ENCODE measurements at regions not wholly inside any gene's neighbourhood (a gene's known extent, or its start where the extent isn't known, plus 50 kb on each side); places are given as distances from the start of the nearest gene placed in this dataset.

- DNase-seq = no peak
These were observed 232.9 kb downstream of the RBM43 start for GRCh38 chr2:151028691-151029176.

- no peak for DNase-seq
These were observed 234.5 kb downstream of the RBM43 start for GRCh38 chr2:151027151-151027550.

GRCh38 chr2:151025816-151026215 is 235.8 kb downstream of the RBM43 start:
- no peak for DNase-seq

DNA sequence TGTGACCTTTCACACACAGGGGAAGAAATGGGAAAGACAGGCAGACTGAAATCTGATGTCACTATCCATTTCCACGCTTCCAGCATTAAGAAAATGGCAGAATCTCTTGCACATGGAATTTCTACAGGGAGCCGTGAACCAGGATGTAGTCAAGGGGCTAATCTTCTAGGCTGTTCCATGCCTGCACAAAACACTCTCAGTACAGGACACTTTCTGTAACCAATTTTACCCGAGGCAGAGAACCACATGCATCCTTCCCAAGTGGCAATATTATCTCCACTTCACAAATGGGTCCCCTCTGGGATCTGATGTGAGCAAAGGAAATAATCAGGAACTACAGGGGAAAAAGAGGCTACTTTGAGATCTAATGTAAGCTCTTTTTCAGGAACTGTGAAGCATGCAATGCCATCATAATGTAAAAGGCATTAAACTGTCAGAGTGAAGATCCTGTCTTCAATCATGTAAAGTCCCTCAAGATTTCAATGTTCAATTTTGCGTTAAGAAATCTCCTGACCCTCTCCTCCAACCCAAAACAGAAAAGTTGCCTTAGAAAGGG is 236.9 kb downstream of the RBM43 start:
- DNase-seq = no peak

DNA sequence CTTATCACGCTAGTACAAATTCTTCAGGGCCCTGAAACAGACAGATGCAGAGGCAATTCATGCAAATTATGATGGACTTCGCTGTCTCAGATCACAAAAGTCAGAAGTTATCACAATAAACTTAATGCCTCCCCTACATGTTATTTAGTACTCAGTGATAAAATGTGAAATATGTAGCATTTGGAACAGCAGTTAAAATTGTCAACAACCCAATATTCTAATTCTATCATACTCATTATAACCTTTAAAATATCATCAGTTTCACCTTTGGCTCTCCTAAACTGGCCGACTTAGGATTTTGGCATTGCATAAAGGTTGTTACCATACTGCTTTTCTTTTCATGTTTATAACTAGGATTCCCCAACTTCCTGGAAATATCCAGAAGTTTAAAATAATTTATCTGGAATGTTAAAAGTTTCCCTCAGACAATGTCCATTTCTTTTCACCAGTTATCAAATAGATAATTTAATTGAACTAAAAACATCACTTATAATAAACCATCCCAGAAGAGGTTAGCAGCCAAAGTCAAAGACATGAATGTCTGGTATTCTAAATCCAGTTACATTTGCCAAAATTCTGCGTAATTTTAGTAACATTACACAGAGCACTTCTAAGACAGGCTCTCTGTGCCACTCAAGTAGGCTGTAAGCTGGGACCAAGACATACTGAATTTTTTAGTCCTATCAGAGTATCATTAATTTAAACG is 239.8 kb downstream of the RBM43 start:
- DNase-seq = no peak

- DNase-seq = no peak
These were observed 241.3 kb downstream of the RBM43 start for GRCh38 chr2:151020411-151020810.

DNA sequence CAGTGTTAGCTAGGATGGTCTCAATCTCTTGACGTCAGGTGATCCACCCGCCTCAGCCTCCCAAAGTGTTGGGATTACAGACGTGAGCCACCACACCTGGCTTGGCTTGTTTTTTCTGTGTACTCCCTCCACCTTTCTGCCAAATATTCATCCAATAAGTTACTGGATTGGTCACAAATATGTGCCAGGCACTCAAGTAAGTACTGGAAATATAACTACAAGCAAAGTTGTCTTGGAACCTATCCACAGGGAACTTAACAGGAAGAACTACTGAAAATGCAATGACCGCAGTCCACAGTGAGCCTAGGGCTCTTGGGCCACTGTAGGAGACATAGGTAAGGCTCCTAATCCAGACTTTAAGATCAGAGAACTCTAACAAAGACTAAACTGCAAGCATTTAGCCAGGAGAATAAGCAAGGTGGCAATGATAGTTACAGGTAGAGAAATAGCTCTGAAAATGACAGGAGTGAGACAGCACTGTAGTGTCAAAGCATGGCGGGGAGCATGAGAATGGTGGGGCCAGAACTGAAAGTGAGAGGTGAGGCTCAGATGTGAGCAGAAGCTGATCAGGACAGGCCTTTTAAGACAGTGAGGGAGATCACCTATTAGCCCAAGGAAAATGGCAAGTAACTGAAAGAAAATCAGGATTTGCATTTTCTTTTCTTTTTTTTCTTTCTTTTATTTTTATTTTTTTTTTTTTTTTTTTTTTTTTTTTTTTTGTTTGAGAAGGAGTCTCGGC is 252.1 kb downstream of the RBM43 start:
- DNase-seq = no peak

DNA sequence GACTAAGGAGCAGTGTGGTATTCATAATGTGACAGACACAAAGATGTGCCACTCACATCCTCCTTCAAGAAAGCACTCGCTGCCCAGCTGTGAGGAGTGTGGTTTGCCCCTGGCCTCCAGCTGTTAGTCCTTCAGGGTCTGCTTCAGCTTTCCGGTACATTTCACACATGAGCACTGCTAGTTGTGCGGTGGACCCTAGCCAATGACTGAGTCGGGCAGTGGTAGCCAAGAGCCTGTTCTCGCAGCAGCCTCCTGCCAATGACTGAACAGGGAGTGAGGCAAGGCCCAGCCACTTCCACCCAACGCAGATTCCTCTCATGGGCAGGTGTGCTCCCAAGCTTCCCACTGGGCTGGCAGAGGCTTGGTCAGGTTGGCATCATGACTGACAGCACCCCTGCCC is 254.3 kb downstream of the RBM43 start:
- DNase-seq = no peak

DNA sequence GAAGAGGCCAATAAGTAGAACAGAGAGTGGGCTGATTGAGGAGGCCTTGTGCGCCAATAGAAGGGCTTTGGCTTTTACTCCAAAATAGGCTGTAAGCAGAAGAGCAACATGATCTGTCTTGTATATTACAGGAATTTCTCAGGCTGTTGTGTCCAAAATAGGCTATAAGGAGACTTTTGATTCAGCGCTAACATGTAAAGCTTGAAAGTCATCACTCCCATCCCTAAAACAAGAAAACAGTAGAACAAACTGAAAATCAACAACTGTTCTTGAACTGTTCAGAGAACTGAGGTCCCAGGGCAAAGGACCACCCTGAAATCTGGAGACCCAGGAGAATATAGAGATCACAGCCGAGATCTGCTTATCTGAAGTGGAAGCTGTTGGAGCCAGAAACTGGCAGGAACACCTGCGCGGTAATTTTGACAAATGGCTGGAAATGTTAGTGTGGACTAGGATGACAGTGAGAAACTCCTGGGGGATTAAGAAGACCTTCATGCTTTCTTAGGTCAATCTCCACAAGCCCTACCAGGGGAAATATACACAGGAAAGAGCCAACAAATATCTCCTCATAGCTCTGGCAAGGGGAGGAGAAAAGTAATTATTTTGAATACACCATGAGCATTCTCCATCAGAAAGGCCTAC is 258.6 kb downstream of the RBM43 start:
- no peak for DNase-seq

GRCh38 chr2:150997702-150998440 is 263.8 kb downstream of the RBM43 start:
- no peak for DNase-seq

DNA sequence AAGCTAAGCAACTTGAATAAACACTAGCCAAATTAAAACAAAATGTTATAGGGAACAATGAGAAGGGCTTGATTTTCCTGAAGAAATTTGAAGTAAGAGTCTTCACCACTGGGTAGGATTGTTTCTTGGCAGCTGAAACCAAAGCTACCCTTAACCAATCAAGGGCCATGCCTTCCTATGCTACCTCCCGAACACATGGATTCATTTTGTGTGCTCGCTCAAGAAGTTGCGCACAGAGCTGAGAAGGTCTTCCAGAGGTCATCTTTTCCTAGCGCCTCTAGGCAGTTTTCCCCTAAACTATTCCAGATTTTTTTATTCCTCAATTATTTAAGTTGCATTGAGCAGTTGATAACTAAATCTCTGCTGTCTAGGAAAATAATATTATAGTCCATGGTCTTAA is 264.6 kb downstream of the RBM43 start:
- no peak for DNase-seq

DNA sequence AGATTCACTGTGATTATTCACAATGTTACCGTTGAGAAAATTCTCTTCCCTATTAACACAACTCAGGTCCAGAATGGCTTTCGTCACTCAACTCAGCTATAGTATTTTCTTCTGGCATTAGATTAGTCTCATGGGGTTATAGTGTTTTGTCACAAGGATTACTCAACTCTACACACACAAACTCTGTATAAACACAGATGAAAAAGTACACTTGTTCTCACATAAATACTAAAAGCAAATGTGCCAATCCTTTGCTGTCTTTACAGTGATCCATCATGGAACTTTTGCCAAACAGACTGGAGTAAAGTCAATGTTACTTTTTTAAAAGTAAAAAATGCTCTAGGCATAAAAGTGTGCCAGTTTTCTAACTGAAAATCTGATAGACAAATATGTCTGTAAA is 267.6 kb downstream of the RBM43 start:
- no peak for DNase-seq

DNA sequence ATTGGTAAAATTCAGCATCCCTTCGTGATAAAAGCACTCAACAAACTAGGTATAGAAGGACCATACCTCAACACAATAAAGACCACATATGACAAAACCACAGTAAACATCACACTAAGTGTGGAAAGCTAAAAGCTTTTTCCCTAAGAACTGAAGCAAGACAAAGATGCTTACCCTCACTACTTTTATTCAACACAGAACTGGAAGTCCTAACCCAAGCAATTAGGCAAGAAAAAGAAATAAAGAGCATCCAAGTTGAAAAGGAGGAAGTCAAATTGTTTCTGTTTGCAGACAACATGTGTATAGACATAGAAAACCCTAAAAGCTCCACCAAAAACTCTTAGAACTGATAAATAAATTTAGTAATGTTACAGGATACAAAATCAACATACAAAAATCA is 271.7 kb downstream of the RBM43 start:
- no peak for DNase-seq

- DNase-seq = no peak
These were observed 275.9 kb downstream of the RBM43 start for GRCh38 chr2:150985741-150986140.

- no peak for DNase-seq
These were observed 278.3 kb downstream of the RBM43 start for GRCh38 chr2:150983314-150983897.

DNA sequence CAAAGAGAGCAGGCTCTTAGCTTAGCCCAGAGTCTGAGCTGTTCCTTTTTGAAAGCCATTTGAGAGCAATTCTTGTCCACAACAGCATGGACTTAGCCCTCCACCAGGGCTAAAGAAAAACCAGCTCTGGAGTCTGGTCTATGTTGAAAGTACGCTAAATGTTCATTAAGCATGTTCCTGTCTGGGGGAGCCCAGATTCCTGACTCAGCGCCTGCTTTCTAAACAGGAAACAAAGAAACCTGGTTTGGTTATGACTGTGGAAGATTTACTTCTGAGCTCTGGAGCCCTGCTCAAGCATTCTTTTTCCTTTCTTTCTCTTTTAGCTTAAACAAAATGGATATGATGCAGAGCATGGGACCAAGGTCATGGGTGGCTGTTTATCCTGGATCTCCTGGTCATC is 279.8 kb downstream of the RBM43 start:
- DNase-seq = peak; percentile 69

- peak; percentile 66 for DNase-seq
These were observed 283.6 kb downstream of the RBM43 start for GRCh38 chr2:150978053-150978452.

DNA sequence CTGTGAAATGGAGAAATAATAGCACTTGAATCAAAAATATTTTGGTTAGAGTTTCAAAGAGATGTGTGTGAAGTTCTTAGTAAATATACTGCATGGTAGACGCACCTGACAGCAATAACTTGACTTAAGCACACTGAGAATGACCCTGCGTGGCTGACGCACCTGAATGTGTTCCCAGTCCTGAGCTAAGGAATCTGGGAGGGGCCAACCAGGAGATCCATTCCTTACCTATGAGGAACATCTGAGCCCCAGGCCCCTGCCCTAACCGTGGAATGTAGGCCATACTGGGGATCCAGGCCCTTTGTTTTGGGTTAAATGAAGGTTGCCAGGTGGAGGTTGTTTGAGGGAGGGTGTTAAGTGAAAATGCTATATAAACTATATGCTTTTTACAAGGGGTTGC is 284.4 kb downstream of the RBM43 start:
- peak; percentile 78 for DNase-seq

GRCh38 chr2:150976604-150977003 is 285.1 kb downstream of the RBM43 start:
- no peak for DNase-seq

DNA sequence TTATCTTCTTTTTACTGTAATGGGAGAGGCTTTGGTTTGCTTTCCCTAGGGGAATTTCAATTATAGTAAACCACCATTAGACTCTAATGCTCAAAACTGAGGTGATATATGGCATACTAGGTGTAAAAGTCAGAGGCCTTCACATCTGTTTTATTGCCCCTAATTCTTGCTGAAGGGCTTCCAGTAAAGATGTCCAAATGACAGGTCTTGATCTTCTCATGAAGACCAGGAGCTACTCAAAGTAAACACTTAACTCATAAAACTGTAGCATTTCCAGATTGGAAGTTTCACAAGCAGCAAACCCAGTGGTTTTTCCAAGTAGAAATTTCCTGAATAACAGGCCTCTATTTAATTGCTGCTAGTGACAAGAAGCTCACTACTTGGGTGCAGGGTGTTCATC is 286.8 kb downstream of the RBM43 start:
- DNase-seq = no peak

DNA sequence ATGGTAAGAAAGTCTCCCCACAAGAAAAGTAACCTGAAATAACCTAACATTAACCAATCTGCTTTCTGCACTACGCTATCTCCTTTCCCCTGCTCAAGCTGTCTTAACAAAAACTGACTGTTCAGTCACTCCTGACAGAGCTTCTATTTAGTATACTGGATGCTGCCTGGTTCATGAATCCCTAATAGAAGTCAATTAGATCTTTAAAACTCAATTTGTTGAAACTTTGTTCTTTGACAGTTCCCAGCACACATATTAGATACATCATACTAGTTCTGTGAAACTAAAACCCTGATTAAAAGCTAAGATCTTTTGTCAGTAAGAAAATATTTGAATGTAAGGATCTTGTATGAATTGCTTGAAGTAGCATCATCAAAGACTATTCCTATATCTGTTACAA is 287.4 kb downstream of the RBM43 start:
- no peak for DNase-seq

- DNase-seq = no peak
These were observed 289.8 kb downstream of the RBM43 start for GRCh38 chr2:150971910-150972309.

DNA sequence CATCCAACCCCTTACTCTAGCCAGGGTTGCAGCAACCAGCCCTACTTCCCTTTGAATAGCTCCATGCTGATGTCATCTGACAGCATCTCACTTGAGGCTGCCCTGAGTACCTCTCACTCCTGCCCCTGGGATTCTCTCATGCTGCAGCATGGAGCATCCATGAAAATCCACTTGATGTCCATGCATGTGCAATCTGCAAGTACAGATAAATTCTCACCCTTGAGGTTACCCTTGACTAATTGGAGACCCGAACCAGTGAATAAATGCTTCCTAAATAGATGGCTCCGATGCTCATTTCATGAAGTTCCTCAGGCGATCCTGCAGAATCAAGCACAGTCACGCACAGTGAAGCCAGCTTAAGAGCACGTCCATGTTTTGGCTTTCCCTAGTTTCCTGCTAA is 298.3 kb downstream of the RBM43 start:
- no peak for DNase-seq
